Lower leg skin (tissue), 3 donors: ENCODE measurements at regions not wholly inside any gene's neighbourhood (a gene's known extent, or its start where the extent isn't known, plus 50 kb on each side); places are given as distances from the start of the nearest gene placed in this dataset.

Experiments
- POLR2A ChIP-seq, 2 donors: fragments of 450-650 bp; IDR thresholded peaks; one replicate each; pipeline ENCODE4 v1.6.1; 2016 to 2017; ENCODE audit warnings: antibody characterized with exemption in 2 of 2, mild to moderate bottlenecking in 1 of 2, moderate library complexity in 1 of 2
- TF ChIP-seq, protein P1 (sequence below), 3 donors: fragments of 450-650 bp; IDR thresholded peaks; one replicate each; pipeline ENCODE4 v1.5.1; 2016; ENCODE audit warnings: antibody characterized with exemption in 3 of 3, mild to moderate bottlenecking in 3 of 3, moderate library complexity in 2 of 3

DNA sequence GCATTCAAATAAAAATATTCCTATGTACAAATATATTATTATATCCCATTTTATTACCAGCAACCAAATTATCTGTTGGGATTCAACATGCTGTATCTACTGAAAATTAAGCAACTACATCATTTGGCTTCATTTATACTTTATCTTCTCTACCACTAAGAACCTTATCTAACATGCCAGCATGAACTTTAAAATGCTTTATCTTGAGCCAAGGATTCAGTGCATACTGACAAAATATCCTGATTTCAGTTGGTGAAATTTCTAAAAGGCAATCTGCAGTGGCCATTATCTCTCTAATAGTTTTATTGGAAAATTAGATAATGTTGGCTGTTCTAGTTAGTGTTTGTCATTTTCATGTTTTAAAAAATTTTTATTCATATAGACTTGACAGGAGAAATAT is 1149.9 kb downstream of the KCNT2 start:
- TF ChIP-seq, protein P1, sequence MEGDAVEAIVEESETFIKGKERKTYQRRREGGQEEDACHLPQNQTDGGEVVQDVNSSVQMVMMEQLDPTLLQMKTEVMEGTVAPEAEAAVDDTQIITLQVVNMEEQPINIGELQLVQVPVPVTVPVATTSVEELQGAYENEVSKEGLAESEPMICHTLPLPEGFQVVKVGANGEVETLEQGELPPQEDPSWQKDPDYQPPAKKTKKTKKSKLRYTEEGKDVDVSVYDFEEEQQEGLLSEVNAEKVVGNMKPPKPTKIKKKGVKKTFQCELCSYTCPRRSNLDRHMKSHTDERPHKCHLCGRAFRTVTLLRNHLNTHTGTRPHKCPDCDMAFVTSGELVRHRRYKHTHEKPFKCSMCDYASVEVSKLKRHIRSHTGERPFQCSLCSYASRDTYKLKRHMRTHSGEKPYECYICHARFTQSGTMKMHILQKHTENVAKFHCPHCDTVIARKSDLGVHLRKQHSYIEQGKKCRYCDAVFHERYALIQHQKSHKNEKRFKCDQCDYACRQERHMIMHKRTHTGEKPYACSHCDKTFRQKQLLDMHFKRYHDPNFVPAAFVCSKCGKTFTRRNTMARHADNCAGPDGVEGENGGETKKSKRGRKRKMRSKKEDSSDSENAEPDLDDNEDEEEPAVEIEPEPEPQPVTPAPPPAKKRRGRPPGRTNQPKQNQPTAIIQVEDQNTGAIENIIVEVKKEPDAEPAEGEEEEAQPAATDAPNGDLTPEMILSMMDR (IDR thresholded peaks at IDR 0.05), result no peak
- TF ChIP-seq POLR2A (IDR thresholded peaks at IDR 0.05), result no peak
